Upper lobe of left lung (tissue), 6 donors: ENCODE measurements at regions not wholly inside any gene's neighbourhood (a gene's known extent, or its start where the extent isn't known, plus 50 kb on each side); places are given as distances from the start of the nearest gene placed in this dataset.

ENCODE experiments used
- ATAC-seq, 2 donors: fragments of 200-7000 bp; cut with Tn5 transposase; one replicate each; pipeline ENCODE4 v1.9.1; 2022; ENCODE audit warnings: mild to moderate bottlenecking in 2 of 2, moderate library complexity in 2 of 2; ENCODE audit not compliant: low FRiP score in 2 of 2
- DNase-seq, 2 donors: peaks; one replicate each; pipeline ENCODE4 v3.0.0-alpha.2; 2019 to 2020
- H3K27ac ChIP-seq, 4 donors: fragments of 200-600 bp; sonication (generic); one replicate each; pipeline ENCODE4 v1.5.1; 2016 to 2019
- H3K27me3 ChIP-seq, 4 donors: fragments of 200-600 bp; sonication (generic); one replicate each; pipeline ENCODE4 v1.5.1; 2017 to 2019
- H3K36me3 ChIP-seq, 4 donors: fragments of 200-600 bp; sonication (generic); one replicate each; pipeline ENCODE4 v1.5.1; 2016 to 2019
- H3K4me1 ChIP-seq, 4 donors: fragments of 200-600 bp; sonication (generic); one replicate each; pipeline ENCODE4 v1.5.1; 2018 to 2019
- H3K4me3 ChIP-seq, 4 donors: fragments of 200-600 bp; sonication (generic); one replicate each; pipeline ENCODE4 v1.5.1; 2017 to 2019; ENCODE audit warnings: mild to moderate bottlenecking in 2 of 4, moderate library complexity in 1 of 4
- H3K9me3 ChIP-seq, 4 donors: fragments of 200-600 bp; sonication (generic); one replicate each; pipeline ENCODE4 v1.5.1; 2018 to 2019
- EP300 ChIP-seq, 4 donors: sonication (generic); formaldehyde crosslinking; IDR thresholded peaks; one replicate each; pipeline ENCODE4 v1.5.1; 2017; ENCODE audit warnings: antibody characterized with exemption in 4 of 4, control low read depth in 2 of 4
- POLR2A ChIP-seq, 4 donors: fragments of 450-650 bp; IDR thresholded peaks; one replicate each; pipeline ENCODE4 v1.5.1; 2016 to 2017; ENCODE audit warnings: antibody characterized with exemption in 4 of 4, mild to moderate bottlenecking in 2 of 4
- POLR2AphosphoS5 ChIP-seq, 2 donors: sonication (generic); formaldehyde crosslinking; IDR thresholded peaks; one replicate each; pipeline ENCODE4 v1.5.1; 2017; ENCODE audit warnings: antibody characterized with exemption in 2 of 2
- WGBS, 2 donors: methylation state at CpG; one replicate each; pipeline ENCODE4 v1.1.5; 2017 to 2018; 5-methylcytosine and 5-hydroxymethylcytosine counted together
- TF ChIP-seq, protein P1 (sequence below), 6 experiments: fragments of 450-650 bp in 4 of 6; fragments of 200-600 bp in 2 of 6; sonication (generic) in 2 of 6; IDR thresholded peaks; one replicate each; pipeline ENCODE4 v1.5.1; 2016 to 2019; ENCODE audit warnings: antibody characterized with exemption in 6 of 6
- donor health status: DM: no; HTN: no; CAD: no; lungs with moderate emphysema.
- donor health status: DM: no; HTN: yes; CAD: no; lungs with severe emphysema.

DNA sequence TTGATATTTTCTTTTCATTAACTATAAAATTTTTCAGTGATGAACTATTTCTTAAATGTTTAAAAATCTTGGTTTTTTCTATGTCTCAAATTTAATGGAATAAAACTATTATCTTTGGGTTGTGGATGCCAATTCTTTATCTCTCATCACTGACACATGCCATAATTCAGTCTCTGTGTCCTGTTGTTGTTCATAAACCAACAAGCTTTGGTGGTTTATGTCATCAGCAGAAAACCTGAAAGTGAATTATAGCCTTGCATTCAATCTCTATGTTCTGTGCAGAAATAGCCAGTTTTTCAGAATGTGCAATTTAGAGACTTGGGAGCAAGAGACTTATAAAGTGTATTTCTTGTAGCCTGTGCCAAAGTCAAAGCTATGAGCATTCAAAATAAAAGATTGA is 462.6 kb upstream of the ADGRL4 start:
- ATAC-seq (no peak), DNase-seq (no peak)
- no peak overlapping the region for H3K27ac ChIP-seq
- H3K9me3 ChIP-seq = no peaks in the 10 kb centered on the region
- no peak overlapping the region for H3K4me3 ChIP-seq
- H3K4me1 ChIP-seq = no peaks in the 10 kb centered on the region
- H3K27me3 ChIP-seq = no peaks in the 10 kb centered on the region
- TF ChIP-seq POLR2AphosphoS5 (IDR thresholded peaks at IDR 0.05) (no peak), EP300 (IDR thresholded peaks at IDR 0.05) (no peak), POLR2A (IDR thresholded peaks at IDR 0.05) (no peak)
- TF ChIP-seq, protein P1, sequence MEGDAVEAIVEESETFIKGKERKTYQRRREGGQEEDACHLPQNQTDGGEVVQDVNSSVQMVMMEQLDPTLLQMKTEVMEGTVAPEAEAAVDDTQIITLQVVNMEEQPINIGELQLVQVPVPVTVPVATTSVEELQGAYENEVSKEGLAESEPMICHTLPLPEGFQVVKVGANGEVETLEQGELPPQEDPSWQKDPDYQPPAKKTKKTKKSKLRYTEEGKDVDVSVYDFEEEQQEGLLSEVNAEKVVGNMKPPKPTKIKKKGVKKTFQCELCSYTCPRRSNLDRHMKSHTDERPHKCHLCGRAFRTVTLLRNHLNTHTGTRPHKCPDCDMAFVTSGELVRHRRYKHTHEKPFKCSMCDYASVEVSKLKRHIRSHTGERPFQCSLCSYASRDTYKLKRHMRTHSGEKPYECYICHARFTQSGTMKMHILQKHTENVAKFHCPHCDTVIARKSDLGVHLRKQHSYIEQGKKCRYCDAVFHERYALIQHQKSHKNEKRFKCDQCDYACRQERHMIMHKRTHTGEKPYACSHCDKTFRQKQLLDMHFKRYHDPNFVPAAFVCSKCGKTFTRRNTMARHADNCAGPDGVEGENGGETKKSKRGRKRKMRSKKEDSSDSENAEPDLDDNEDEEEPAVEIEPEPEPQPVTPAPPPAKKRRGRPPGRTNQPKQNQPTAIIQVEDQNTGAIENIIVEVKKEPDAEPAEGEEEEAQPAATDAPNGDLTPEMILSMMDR (IDR thresholded peaks at IDR 0.05) = no peak
- no peaks in the 10 kb centered on the region for H3K36me3 ChIP-seq

DNA sequence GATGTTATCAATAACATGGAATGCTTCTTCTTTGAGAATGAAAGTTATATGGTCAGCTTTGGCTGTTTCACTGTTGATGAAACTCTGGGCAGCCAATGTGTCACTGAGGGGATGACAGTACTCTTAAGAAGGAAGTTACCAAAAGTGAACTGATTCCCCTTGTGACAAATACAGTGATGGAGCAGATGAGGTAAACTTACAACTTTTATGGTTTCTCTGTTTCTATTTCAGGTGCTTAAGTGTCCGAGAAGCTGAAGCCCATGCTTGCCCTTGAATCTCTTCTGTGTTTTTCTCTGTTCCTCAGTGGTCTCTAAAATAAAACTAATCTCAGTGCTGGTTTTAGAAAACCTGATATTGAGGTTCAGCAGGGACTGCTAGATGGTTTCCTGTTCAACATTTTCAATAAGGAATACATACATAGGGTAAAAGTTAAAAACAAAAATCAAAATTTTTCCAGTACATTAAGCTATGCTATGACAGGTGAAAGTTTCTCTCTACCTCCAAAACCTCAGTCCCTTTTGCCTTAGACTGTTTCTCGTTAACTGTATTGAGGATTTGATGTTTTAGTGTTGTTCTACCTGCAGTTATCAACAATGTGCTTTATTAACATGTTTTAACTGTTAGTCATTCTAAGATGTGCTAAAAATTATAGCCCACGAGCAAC is 454.4 kb upstream of the ADGRL4 start:
- no peaks in the 10 kb centered on the region for H3K27me3 ChIP-seq
- no peaks in the 10 kb centered on the region for H3K9me3 ChIP-seq
- no peak overlapping the region for H3K27ac ChIP-seq
- no peaks in the 10 kb centered on the region for H3K4me1 ChIP-seq
- H3K36me3 ChIP-seq = no peaks in the 10 kb centered on the region
- TF ChIP-seq, protein P1 (IDR thresholded peaks at IDR 0.05) = no peak
- TF ChIP-seq POLR2A (IDR thresholded peaks at IDR 0.05) (no peak), POLR2AphosphoS5 (IDR thresholded peaks at IDR 0.05) (no peak), EP300 (IDR thresholded peaks at IDR 0.05) (no peak)
- 75 to 79% methylated on average over 3 of the region's 3 CpGs for WGBS, 2 donors
- no peak for DNase-seq
- no peak for ATAC-seq
- H3K4me3 ChIP-seq = no peak overlapping the region

DNA sequence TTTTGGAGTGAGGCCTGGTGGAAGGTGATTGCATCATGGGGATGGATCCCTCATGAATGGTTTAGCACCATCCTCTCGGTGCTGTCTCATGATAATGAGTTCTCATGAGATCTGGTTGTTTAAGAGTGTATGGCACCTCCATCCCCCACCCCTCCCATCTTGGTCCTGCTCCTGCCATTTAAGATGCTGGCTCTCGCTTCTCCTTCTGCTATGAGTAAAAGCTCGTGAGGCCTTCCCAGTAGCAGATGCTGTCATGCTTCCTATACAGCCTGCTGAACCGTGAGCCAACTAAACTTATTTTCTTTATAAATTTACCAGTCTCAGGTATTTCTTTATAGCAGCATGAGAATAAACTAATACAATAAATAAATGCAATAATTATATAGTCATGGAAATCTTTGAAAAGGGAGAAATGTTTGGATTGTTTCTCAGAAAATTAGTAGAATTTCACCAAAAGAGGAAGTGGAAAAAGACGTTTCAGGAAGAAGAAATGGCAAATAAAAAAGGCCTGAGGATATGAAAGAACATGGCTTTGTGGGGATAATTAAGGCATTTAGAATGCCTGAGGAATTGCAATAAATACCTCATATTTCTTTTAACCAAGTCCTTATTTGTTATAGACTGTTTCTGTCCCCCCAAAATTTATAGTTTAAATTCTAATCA is 451.2 kb upstream of the ADGRL4 start:
- H3K4me1 ChIP-seq = no peaks in the 10 kb centered on the region
- WGBS, 2 donors = 71 to 75% methylated on average over 5 of the region's 5 CpGs
- H3K36me3 ChIP-seq = no peaks in the 10 kb centered on the region
- no peak for DNase-seq
- no peak overlapping the region for H3K27ac ChIP-seq
- no peak for TF ChIP-seq POLR2A (IDR thresholded peaks at IDR 0.05)
- TF ChIP-seq, protein P1 (IDR thresholded peaks at IDR 0.05) = no peak
- TF ChIP-seq EP300 (IDR thresholded peaks at IDR 0.05) = no peak
- no peak for TF ChIP-seq POLR2AphosphoS5 (IDR thresholded peaks at IDR 0.05)
- H3K9me3 ChIP-seq = no peaks in the 10 kb centered on the region
- no peaks in the 10 kb centered on the region for H3K27me3 ChIP-seq
- no peak for ATAC-seq
- no peak overlapping the region for H3K4me3 ChIP-seq

DNA sequence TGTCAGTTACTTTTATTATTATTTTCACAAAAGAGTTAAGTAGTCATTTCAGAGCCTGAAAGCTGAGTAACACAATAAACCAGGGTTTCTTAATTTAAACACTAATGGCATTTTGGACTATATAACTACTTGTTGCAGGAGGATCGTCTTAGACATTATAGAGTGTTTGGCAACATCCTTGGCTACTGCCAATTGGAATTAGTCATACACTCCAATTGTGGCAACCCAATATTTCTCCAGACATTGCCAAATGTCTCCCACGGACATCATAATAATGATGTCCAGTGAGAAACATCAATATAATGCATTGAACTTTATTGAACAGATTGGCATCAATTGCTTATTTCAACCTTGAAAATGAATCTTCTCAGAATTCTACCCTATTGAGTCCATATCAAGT is 441.9 kb upstream of the ADGRL4 start:
- no peaks in the 10 kb centered on the region for H3K27me3 ChIP-seq
- H3K9me3 ChIP-seq = no peaks in the 10 kb centered on the region
- DNase-seq = no peak
- no peak overlapping the region for H3K27ac ChIP-seq
- H3K4me1 ChIP-seq = no peaks in the 10 kb centered on the region
- ATAC-seq = no peak
- no peak for TF ChIP-seq POLR2AphosphoS5 (IDR thresholded peaks at IDR 0.05)
- TF ChIP-seq, protein P1 (IDR thresholded peaks at IDR 0.05) = no peak
- WGBS, 2 donors = 76 to 85% methylated on average over 2 of the region's 2 CpGs
- no peaks in the 10 kb centered on the region for H3K36me3 ChIP-seq
- no peak overlapping the region for H3K4me3 ChIP-seq

DNA sequence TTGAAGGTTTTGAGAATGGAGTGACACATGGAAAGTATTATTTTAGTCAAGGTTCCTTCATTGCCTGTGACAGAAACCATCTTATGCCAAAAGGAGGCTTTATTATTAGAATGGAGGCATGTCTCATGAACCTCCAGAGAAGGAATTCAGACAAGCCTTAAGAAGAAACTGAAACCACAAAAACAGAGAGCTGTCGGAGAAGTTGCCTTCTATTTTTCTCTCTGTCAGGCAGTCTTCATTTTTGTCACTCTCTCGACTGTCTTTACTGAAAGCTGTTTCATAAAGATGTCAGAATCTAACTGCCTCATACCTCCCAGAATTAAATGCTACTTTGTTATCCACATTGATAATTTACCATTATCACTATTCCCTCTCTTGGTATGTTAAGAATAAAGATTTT is 434.7 kb upstream of the ADGRL4 start:
- Histone ChIP-seq H3K27ac (no peak overlapping the region), H3K4me3 (no peak overlapping the region), H3K36me3 (no peaks in the 10 kb centered on the region), H3K9me3 (no peaks in the 10 kb centered on the region), H3K27me3 (no peaks in the 10 kb centered on the region), H3K4me1 (no peaks in the 10 kb centered on the region)
- no peak for DNase-seq
- WGBS, 2 donors = 65 to 70% methylated on average over 2 of the region's 2 CpGs
- no peak for TF ChIP-seq POLR2A (IDR thresholded peaks at IDR 0.05)
- ATAC-seq = no peak
